Osteoblast (primary cell): ENCODE measurements at regions not wholly inside any gene's neighbourhood (a gene's known extent, or its start where the extent isn't known, plus 50 kb on each side); places are given as distances from the start of the nearest gene placed in this dataset.

Source experiments
- DNase-seq: peaks from one replicate; pipeline ENCODE4 v3.0.0; 2011; ENCODE audit warnings: low spot score, mixed read lengths; ENCODE audit not compliant: insufficient read length; ENCODE audit errors: missing footprints
- H2AFZ ChIP-seq: 2 replicates; pipeline ENCODE4 v1.6.0; 2011; ENCODE audit warnings: mild to moderate bottlenecking, low read length
- H3K27ac ChIP-seq: 2 replicates; pipeline ENCODE4 v1.5.1; 2011; ENCODE audit warnings: mild to moderate bottlenecking, low read depth, low read length, moderate library complexity
- H3K27me3 ChIP-seq: 2 replicates; pipeline ENCODE4 v1.6.0; 2012; ENCODE audit warnings: mild to moderate bottlenecking, control low read depth, inconsistent platforms, low read length, moderate library complexity; ENCODE audit not compliant: insufficient read depth
- H3K36me3 ChIP-seq: 2 replicates; pipeline ENCODE4 v1.5.1; 2011; ENCODE audit warnings: mild to moderate bottlenecking, low read length, control low read depth, moderate library complexity; ENCODE audit not compliant: insufficient read depth
- H3K4me1 ChIP-seq: 2 replicates; pipeline ENCODE4 v1.5.1; 2011; ENCODE audit warnings: mild to moderate bottlenecking, low read length, control low read depth, moderate library complexity; ENCODE audit not compliant: insufficient read depth
- H3K4me2 ChIP-seq: 2 replicates; pipeline ENCODE4 v1.6.0; 2011; ENCODE audit warnings: mild to moderate bottlenecking, low read length; ENCODE audit not compliant: insufficient read depth
- H3K4me3 ChIP-seq: fragments of 200-600 bp; sonication (generic); 3 replicates; pipeline ENCODE4 v1.5.1; 2012; ENCODE audit warnings: mild to moderate bottlenecking, low read length, inconsistent platforms; ENCODE audit not compliant: insufficient read depth
- H3K79me2 ChIP-seq: 2 replicates; pipeline ENCODE4 v1.6.0; 2012; ENCODE audit warnings: mild to moderate bottlenecking, low read length, control low read depth, inconsistent platforms; ENCODE audit not compliant: insufficient read depth
- H3K9me3 ChIP-seq: 2 replicates; pipeline ENCODE4 v1.5.1; 2011; ENCODE audit warnings: low read depth, low read length, control low read depth
- H4K20me1 ChIP-seq: 2 replicates; pipeline ENCODE4 v1.6.0; 2012; ENCODE audit warnings: mild to moderate bottlenecking, low read length, control low read depth; ENCODE audit not compliant: insufficient read depth
- CTCF ChIP-seq: IDR thresholded peaks from 2 replicates; pipeline ENCODE4 v1.5.1; 2011; ENCODE audit warnings: mild to moderate bottlenecking, low read depth, low read length, moderate library complexity; ENCODE audit errors: extremely low read depth

GRCh38 chr10:31678575-31679516, 249.8 kb downstream of the ARHGAP12 start:
- Histone ChIP-seq H3K27ac (no peak overlapping the region), H3K4me1 (no peaks in the 10 kb centered on the region), H4K20me1 (no peaks in the 10 kb centered on the region), H3K27me3 (no peaks in the 10 kb centered on the region), H3K4me2 (no peak overlapping the region), H3K36me3 (no peaks in the 10 kb centered on the region), H3K9me3 (peaks cover 7% of the 10 kb centered on the region), H2AFZ (no peak overlapping the region), H3K79me2 (no peaks in the 10 kb centered on the region), H3K4me3 (no peak overlapping the region)
- no peak for DNase-seq
- TF ChIP-seq CTCF = no peak

DNA sequence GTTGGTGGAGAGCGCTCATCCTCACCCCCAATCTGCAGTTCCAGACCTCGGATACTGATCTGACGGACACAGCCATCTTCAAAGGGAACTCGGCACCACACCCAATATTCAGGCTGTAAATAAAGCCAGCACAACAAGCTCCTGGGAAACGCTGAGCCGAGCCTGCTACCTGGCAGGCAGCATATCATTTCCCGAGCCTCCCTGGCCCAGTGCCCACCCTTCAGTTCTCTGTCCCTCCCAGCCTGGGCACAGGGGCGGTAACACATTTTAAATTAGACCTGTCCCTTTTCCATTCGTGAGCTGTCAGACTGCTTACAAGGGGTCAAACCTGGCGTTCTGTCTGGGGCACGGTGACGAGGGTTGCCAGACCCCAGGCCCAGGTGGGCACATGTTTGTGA, 250.5 kb downstream of the ARHGAP12 start:
- no peaks in the 10 kb centered on the region for H3K79me2 ChIP-seq
- H2AFZ ChIP-seq = no peak overlapping the region
- no peaks in the 10 kb centered on the region for H3K4me1 ChIP-seq
- peaks cover 7% of the 10 kb centered on the region for H3K9me3 ChIP-seq
- no peak overlapping the region for H3K27ac ChIP-seq
- H3K27me3 ChIP-seq = no peaks in the 10 kb centered on the region
- no peak overlapping the region for H3K4me3 ChIP-seq
- TF ChIP-seq CTCF = no peak
- DNase-seq = no peak
- no peaks in the 10 kb centered on the region for H3K36me3 ChIP-seq
- no peak overlapping the region for H3K4me2 ChIP-seq
- no peaks in the 10 kb centered on the region for H4K20me1 ChIP-seq

GRCh38 chr10:31677195-31678138, 251.2 kb downstream of the ARHGAP12 start:
- H3K4me1 ChIP-seq = no peaks in the 10 kb centered on the region
- DNase-seq = no peak
- no peaks in the 10 kb centered on the region for H3K27me3 ChIP-seq
- no peaks in the 10 kb centered on the region for H4K20me1 ChIP-seq
- no peaks in the 10 kb centered on the region for H3K79me2 ChIP-seq
- no peak overlapping the region for H3K27ac ChIP-seq
- H3K36me3 ChIP-seq = no peaks in the 10 kb centered on the region
- H3K9me3 ChIP-seq = peaks cover 7% of the 10 kb centered on the region
- no peak for TF ChIP-seq CTCF
- no peak overlapping the region for H2AFZ ChIP-seq
- H3K4me3 ChIP-seq = no peak overlapping the region
- no peak overlapping the region for H3K4me2 ChIP-seq
